ENCODE measurements at regions not wholly inside any gene's neighbourhood (a gene's known extent, or its start where the extent isn't known, plus 50 kb on each side); places are given as distances from the start of the nearest gene placed in this dataset.
"Not testable (repeated sequence)": the region's sequence is repeated elsewhere in the genome, so short reads cannot be mapped to it uniquely, and the experiment has no call there.

- peak; percentile 77 for DNase-seq
Observed at GRCh38 chr6:120348926-120349325, 985.4 kb downstream of the TBC1D32 start.

- no peak for DNase-seq
Observed at GRCh38 chr6:120328521-120328920, 979.0 kb upstream of the MAN1A1 start.

- no peak for DNase-seq
Observed at GRCh38 chr6:120320481-120321162, 971.1 kb upstream of the MAN1A1 start.

GRCh38 chr6:120304223-120304622, 954.7 kb upstream of the MAN1A1 start:
- DNase-seq = peak; percentile 1

- DNase-seq = no peak
Observed at GRCh38 chr6:120303527-120303926, 954.0 kb upstream of the MAN1A1 start.

GRCh38 chr6:120302041-120302440, 952.5 kb upstream of the MAN1A1 start:
- DNase-seq = no peak

- DNase-seq = no peak
Observed at GRCh38 chr6:120290964-120291363, 941.4 kb upstream of the MAN1A1 start.

GRCh38 chr6:120282005-120282404, 932.4 kb upstream of the MAN1A1 start:
- no peak for DNase-seq

- DNase-seq = no peak
Observed at GRCh38 chr6:120279466-120280167, 930.1 kb upstream of the MAN1A1 start.

- DNase-seq = no peak
Observed at GRCh38 chr6:120278689-120279396, 929.3 kb upstream of the MAN1A1 start.

GRCh38 chr6:120274547-120274946, 925.0 kb upstream of the MAN1A1 start:
- no peak for DNase-seq

- DNase-seq = no peak
Observed at GRCh38 chr6:120273411-120273810, 923.9 kb upstream of the MAN1A1 start.

- DNase-seq = no peak
Observed at GRCh38 chr6:120272038-120272437, 922.5 kb upstream of the MAN1A1 start.

- DNase-seq = not testable (repeated sequence)
Observed at GRCh38 chr6:120268256-120268655, 918.7 kb upstream of the MAN1A1 start.

- no peak for DNase-seq
Observed at GRCh38 chr6:120262354-120262753, 912.8 kb upstream of the MAN1A1 start.

- DNase-seq = no peak
Observed at GRCh38 chr6:120260636-120261035, 911.1 kb upstream of the MAN1A1 start.

- DNase-seq = no peak
Observed at GRCh38 chr6:120254651-120255050, 905.1 kb upstream of the MAN1A1 start.

- no peak for DNase-seq
Observed at GRCh38 chr6:120248451-120248850, 898.9 kb upstream of the MAN1A1 start.

GRCh38 chr6:120237221-120237620, 887.7 kb upstream of the MAN1A1 start:
- no peak for DNase-seq

- no peak for DNase-seq
Observed at GRCh38 chr6:120230008-120230407, 880.4 kb upstream of the MAN1A1 start.

- DNase-seq = no peak
Observed at GRCh38 chr6:120228297-120228696, 878.7 kb upstream of the MAN1A1 start.

- DNase-seq = no peak
Observed at GRCh38 chr6:120219339-120219738, 869.8 kb upstream of the MAN1A1 start.

GRCh38 chr6:120214088-120214499, 864.5 kb upstream of the MAN1A1 start:
- peak; percentile 1 for DNase-seq

Measured in fibroblast of skin of back (primary cell).